Spleen (tissue), 11 donors: ENCODE measurements at regions not wholly inside any gene's neighbourhood (a gene's known extent, or its start where the extent isn't known, plus 50 kb on each side); places are given as distances from the start of the nearest gene placed in this dataset.

Experiments used
- DNase-seq: peaks from one replicate; pipeline ENCODE4 v3.0.0-alpha.2; 2020
- H3K27ac ChIP-seq, 8 donors: fragments of 200-600 bp; sonication (generic) in 7 of 8; 1 replicate in 4 of 8; 2 replicates in 4 of 8; pipeline versions ENCODE4 v1.5.0 to v1.8.0; 2016 to 2021; ENCODE audit warnings: inconsistent platforms in 4 of 8, mild to moderate bottlenecking in 4 of 8, moderate library complexity in 1 of 8
- H3K27me3 ChIP-seq, 7 donors: fragments of 200-600 bp; sonication (generic) in 6 of 7; replicated peaks in 1 of 7; 1 replicate in 4 of 7; 2 replicates in 3 of 7; pipeline versions ENCODE4 v1.5.0 to v1.8.0; 2016 to 2021; ENCODE audit warnings: inconsistent platforms in 3 of 7, mild to moderate bottlenecking in 1 of 7
- H3K36me3 ChIP-seq, 6 donors: fragments of 200-600 bp; sonication (generic) in 5 of 6; 1 replicate in 4 of 6; 2 replicates in 2 of 6; pipeline versions ENCODE4 v1.5.0 to v1.8.0; 2016 to 2021; ENCODE audit warnings: inconsistent platforms in 2 of 6
- H3K4me1 ChIP-seq, 6 donors: fragments of 200-600 bp; sonication (generic) in 5 of 6; 1 replicate in 3 of 6; 2 replicates in 3 of 6; pipeline versions ENCODE4 v1.5.0 to v1.8.0; 2016 to 2021; ENCODE audit warnings: inconsistent platforms in 3 of 6
- H3K4me3 ChIP-seq, 8 donors: fragments of 200-600 bp; sonication (generic) in 7 of 8; 1 replicate in 4 of 8; 2 replicates in 4 of 8; pipeline versions ENCODE4 v1.5.0 to v1.8.0; 2016 to 2021; ENCODE audit warnings: inconsistent platforms in 4 of 8, mild to moderate bottlenecking in 4 of 8, moderate library complexity in 2 of 8
- H3K9me3 ChIP-seq, 8 donors: fragments of 200-600 bp; sonication (generic) in 7 of 8; 1 replicate in 4 of 8; 2 replicates in 4 of 8; pipeline versions ENCODE4 v1.5.0 to v1.8.0; 2016 to 2021; ENCODE audit warnings: inconsistent platforms in 4 of 8
- POLR2A ChIP-seq, 3 donors: fragments of 450-650 bp; IDR thresholded peaks; one replicate each; pipeline ENCODE4 v1.5.1; 2017; ENCODE audit warnings: antibody characterized with exemption in 3 of 3, mild to moderate bottlenecking in 1 of 3
- POLR2AphosphoS5 ChIP-seq, 3 donors: sonication (generic); formaldehyde crosslinking; IDR thresholded peaks; one replicate each; pipeline ENCODE4 v1.5.1; 2017; ENCODE audit warnings: antibody characterized with exemption in 3 of 3
- WGBS, 5 donors: extraction: QIAGEN DNeasy Blood & Tissue Kit in 3 of 5; methylation state at CpG; one replicate each; pipeline versions ENCODE4 v1.1.5 to v1.1.7; 2013 to 2018; 5-methylcytosine and 5-hydroxymethylcytosine counted together
- intact Hi-C: fragments of 100-400 bp; cut with DNase I; formaldehyde crosslinking; loops from one replicate; pipeline ENCODE4 v1.15.0; 2023; ENCODE audit warnings: low total_unique reads
- TF ChIP-seq, protein P1 (sequence below), 11 experiments: fragments of 200-600 bp in 7 of 11; fragments of 450-650 bp in 4 of 11; sonication (generic) in 4 of 11; IDR thresholded peaks in 8 of 11; conservative IDR thresholded peaks in 3 of 11; 1 replicate in 7 of 11; 2 replicates in 4 of 11; pipeline versions ENCODE4 v1.4.0 to v1.8.0; 2016 to 2021; ENCODE audit warnings: antibody characterized with exemption in 11 of 11, inconsistent platforms in 4 of 11, mild to moderate bottlenecking in 1 of 11
- donor health status: healthy with polysubstance abuse.
- donor health status: DM: no; HTN: no; CAD: no; lungs with moderate emphysema.
- donor health status: DM: no; HTN: no; CAD: no.
- donor health status: Bipolar disorder and iron deficiency.
- donor health status: healthy.
- donor health status: DM: no; HTN: no; CAD: no.
- donor health status: DM: yes; HTN: yes; CAD: no.

DNA sequence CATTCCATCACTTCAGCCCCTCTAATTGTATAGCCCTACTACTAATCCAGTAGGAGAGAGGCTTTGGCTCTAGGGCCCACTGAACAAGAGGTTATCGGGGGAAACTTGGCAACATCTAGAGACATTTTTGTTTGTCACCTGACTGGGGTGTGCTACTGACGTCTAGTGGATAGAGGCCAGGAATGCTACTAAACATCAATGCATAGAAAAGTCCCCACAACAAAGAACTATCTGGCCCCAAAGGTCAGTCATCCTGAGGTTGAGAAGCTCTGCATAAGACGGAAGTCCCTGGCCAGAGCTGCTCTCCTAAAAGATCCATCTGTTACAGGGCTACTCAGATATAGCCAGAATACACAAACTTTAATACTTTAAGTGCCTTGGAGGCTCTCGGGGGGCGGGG lies 570.6 kb upstream of the KLF4 start:
- peaks cover 0 to 11% (median 0%) of the 10 kb centered on the region in 8 donors for H3K9me3 ChIP-seq
- H3K4me1 ChIP-seq = peaks cover 0 to 19% (median 8%) of the 10 kb centered on the region in 6 donors
- WGBS, 5 donors = 86 to 92% (median 89%) methylated on average over 5 of the region's 5 CpGs
- H3K4me3 ChIP-seq = no peak overlapping the region
- no peaks in the 10 kb centered on the region for H3K36me3 ChIP-seq
- no peaks in the 10 kb centered on the region for H3K27me3 ChIP-seq
- DNase-seq = no peak
- intact Hi-C loops = no loop called here
- H3K27ac ChIP-seq = no peak overlapping the region
- TF ChIP-seq POLR2AphosphoS5 (IDR thresholded peaks at IDR 0.05) (no peak), POLR2A (IDR thresholded peaks at IDR 0.05) (no peak)
- TF ChIP-seq, protein P1, sequence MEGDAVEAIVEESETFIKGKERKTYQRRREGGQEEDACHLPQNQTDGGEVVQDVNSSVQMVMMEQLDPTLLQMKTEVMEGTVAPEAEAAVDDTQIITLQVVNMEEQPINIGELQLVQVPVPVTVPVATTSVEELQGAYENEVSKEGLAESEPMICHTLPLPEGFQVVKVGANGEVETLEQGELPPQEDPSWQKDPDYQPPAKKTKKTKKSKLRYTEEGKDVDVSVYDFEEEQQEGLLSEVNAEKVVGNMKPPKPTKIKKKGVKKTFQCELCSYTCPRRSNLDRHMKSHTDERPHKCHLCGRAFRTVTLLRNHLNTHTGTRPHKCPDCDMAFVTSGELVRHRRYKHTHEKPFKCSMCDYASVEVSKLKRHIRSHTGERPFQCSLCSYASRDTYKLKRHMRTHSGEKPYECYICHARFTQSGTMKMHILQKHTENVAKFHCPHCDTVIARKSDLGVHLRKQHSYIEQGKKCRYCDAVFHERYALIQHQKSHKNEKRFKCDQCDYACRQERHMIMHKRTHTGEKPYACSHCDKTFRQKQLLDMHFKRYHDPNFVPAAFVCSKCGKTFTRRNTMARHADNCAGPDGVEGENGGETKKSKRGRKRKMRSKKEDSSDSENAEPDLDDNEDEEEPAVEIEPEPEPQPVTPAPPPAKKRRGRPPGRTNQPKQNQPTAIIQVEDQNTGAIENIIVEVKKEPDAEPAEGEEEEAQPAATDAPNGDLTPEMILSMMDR (IDR thresholded peaks at IDR 0.05 in 8 of 11, conservative IDR thresholded peaks at IDR 0.05 in 3 of 11) = no peak

DNA sequence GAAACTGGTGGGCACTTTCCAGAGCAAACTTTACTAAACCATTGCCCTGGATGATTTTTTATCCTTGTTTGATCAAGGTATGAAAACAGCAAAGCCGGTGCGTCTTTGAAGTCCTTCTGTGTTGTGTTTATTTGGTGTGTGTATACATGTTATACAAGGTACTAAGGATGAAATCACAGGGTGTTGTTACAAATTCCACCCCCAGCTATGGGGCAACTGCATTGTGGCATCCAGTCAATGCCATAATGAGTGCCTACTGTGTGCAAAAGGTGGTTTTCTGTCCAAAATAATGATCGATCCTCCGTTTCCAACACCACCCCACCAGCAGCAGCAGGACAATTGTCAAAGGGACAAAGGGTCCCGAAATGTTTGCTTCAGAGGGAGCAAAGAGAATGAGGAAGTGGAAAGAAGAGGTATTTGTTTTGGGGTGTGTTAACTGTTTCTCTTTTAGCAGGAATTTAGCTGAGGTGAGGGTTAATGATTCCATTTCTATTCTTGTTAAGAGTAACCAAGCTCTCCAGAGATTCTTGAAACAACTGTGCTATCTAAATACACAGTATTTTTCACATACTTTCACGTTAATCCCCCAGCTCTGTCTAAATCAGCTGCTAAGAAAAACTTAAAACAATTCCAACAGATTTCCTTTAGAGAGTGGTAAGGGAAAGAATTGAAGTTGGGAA lies 568.7 kb upstream of the KLF4 start:
- Histone ChIP-seq H3K36me3 (no peaks in the 10 kb centered on the region), H3K4me1 (peaks cover 0 to 19% (median 8%) of the 10 kb centered on the region in 6 donors), H3K4me3 (no peak overlapping the region), H3K27ac (no peak overlapping the region), H3K27me3 (no peaks in the 10 kb centered on the region), H3K9me3 (peaks cover 0 to 3% (median 0%) of the 10 kb centered on the region in 8 donors)
- TF ChIP-seq, protein P1 (IDR thresholded peaks at IDR 0.05 in 8 of 11, conservative IDR thresholded peaks at IDR 0.05 in 3 of 11) = no peak
- no peak for TF ChIP-seq POLR2AphosphoS5 (IDR thresholded peaks at IDR 0.05)
- TF ChIP-seq POLR2A (IDR thresholded peaks at IDR 0.05) = no peak
- intact Hi-C loops = no loop called here
- WGBS, 5 donors = 84 to 91% (median 88%) methylated on average over 6 of the region's 6 CpGs
- no peak for DNase-seq

DNA sequence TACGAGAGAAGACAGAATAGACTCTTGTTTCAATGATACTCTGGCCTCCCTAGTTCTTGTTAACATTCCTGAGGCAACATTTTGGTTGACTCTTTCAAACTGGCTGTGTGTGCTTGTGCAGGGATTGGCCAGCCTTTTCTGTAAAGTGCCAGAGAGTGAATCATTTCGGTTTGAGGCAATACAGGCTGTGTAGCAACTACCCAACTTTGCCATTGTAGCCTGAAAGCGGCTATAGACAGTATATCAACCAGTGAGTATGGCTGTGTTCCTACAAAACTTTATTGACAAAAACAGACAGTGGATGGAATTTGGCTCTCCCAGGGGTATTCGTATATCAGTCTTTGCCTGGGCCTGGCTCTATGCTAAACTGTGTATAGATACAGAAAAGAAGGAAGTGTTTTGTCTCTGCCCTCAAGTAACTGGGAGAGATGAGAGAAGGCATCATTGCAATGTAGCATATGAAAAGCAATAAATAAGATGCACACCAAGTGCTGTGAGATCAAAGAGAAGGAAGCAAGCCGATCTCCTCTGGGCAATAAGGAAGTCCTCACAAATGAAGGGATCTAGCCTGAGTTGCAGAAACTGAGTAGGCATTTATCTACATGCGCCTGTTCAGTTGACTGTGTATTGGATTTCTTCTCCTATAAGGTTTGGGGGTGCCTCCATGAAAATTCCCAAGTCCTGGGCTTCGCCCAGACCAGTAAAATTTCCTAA lies 568.0 kb upstream of the KLF4 start:
- intact Hi-C loops = no loop called here
- WGBS, 5 donors = 67 to 84% (median 74%) methylated on average over 7 of the region's 7 CpGs

More for the DNA sequence above, 568.0 kb upstream of the KLF4 start:
- no peaks in the 10 kb centered on the region for H3K36me3 ChIP-seq
- peaks cover 0 to 19% (median 8%) of the 10 kb centered on the region in 6 donors for H3K4me1 ChIP-seq
- TF ChIP-seq POLR2AphosphoS5 (IDR thresholded peaks at IDR 0.05) (no peak), POLR2A (IDR thresholded peaks at IDR 0.05) (no peak)
- TF ChIP-seq, protein P1 (IDR thresholded peaks at IDR 0.05 in 8 of 11, conservative IDR thresholded peaks at IDR 0.05 in 3 of 11) = no peak
- H3K9me3 ChIP-seq = no peaks in the 10 kb centered on the region
- no peak for DNase-seq
- H3K27ac ChIP-seq = no peak overlapping the region
- H3K4me3 ChIP-seq = no peak overlapping the region
- H3K27me3 ChIP-seq = no peaks in the 10 kb centered on the region
